GM12878 (cell line): ENCODE measurements at regions not wholly inside any gene's neighbourhood (a gene's known extent, or its start where the extent isn't known, plus 50 kb on each side); places are given as distances from the start of the nearest gene placed in this dataset.

ENCODE experiments used
- ATAC-seq: fragments of 200-7000 bp; cut with Tn5 transposase; 3 replicates; pipeline ENCODE4 v1.9.1; 2020; ENCODE audit warnings: mild to moderate bottlenecking, moderate library complexity
- BruUV-seq: library from RNA; stranded (reverse); fragments of 400-500 nt; replicated peaks from 2 replicates; lab custom pipeline; 2021; lab: Mats Ljungman, UMichigan
- CTCF ChIA-PET: fragments of 300-600 bp; sonication (Branson Sonifier 250); formaldehyde crosslinking; extraction: SDS; loops from one replicate; lab custom pipeline; 2021; ENCODE audit warnings: inconsistent platforms; lab: Yijun Ruan, JAX
- POLR2A ChIA-PET: fragments of 350-600 bp; formaldehyde crosslinking; extraction: SDS; loops from one replicate; lab custom pipeline; 2021; ENCODE audit warnings: inconsistent platforms; lab: Charles Lee
- RAD21 ChIA-PET: fragments of 300-600 bp; sonication (Branson Sonifier 250); formaldehyde crosslinking; loops from one replicate; lab custom pipeline; 2023; ENCODE audit warnings: antibody characterized with exemption; ENCODE audit not compliant: unreplicated experiment; lab: Charles Lee
- SMC1A ChIA-PET: fragments of 300-600 bp; sonication (Branson Sonifier 250); formaldehyde crosslinking; loops from one replicate; lab custom pipeline; 2023; ENCODE audit not compliant: unreplicated experiment, uncharacterized antibody; lab: Charles Lee
- DNase-seq: peaks from one replicate; pipeline ENCODE4 v3.0.0-alpha.2; 2011; ENCODE audit warnings: low read depth, low spot score
- FAIRE-seq: peaks from 3 replicates; lab custom pipeline; 2011; peaks lifted over from hg19 to GRCh38; lab: Jason Lieb, UNC
- H2AFZ ChIP-seq: 2 replicates; pipeline ENCODE4 v1.6.0; 2011; ENCODE audit warnings: low read depth, low read length, control low read depth; ENCODE audit not compliant: control insufficient read depth
- H3K27ac ChIP-seq: 2 replicates; pipeline ENCODE4 v1.5.1; 2011; ENCODE audit warnings: control low read depth; ENCODE audit not compliant: control insufficient read depth, insufficient read depth
- H3K27me3 ChIP-seq, 2 experiments: replicated peaks in 1 of 2; 2 replicates each; pipeline versions ENCODE4 v1.6.0 to v1.6.1; 2011; ENCODE audit warnings: low read length in 1 of 2; ENCODE audit not compliant: control insufficient read depth in 2 of 2, insufficient read depth in 2 of 2
- H3K36me3 ChIP-seq, 2 experiments: 2 replicates each; pipeline ENCODE4 v1.5.1; 2011; ENCODE audit warnings: low read length in 1 of 2; ENCODE audit not compliant: control insufficient read depth in 2 of 2, insufficient read depth in 2 of 2
- H3K4me1 ChIP-seq: 2 replicates; pipeline ENCODE4 v1.6.1; 2011; ENCODE audit warnings: mild to moderate bottlenecking, low read length, moderate library complexity, mixed read lengths; ENCODE audit not compliant: control insufficient read depth, insufficient read depth
- H3K4me2 ChIP-seq: 2 replicates; pipeline ENCODE4 v1.6.0; 2011; ENCODE audit warnings: control low read depth; ENCODE audit not compliant: control insufficient read depth, insufficient read depth
- H3K4me3 ChIP-seq: fragments of 200-600 bp; sonication (generic); 2 replicates; pipeline ENCODE4 v1.5.1; 2016
- H3K79me2 ChIP-seq: 2 replicates; pipeline ENCODE4 v1.6.0; 2011; ENCODE audit warnings: low read length; ENCODE audit not compliant: control insufficient read depth, insufficient read depth
- H3K9ac ChIP-seq: 2 replicates; pipeline ENCODE4 v1.8.0; 2011; ENCODE audit warnings: low read length, control low read depth, mixed read lengths; ENCODE audit not compliant: control insufficient read depth, insufficient read depth
- H3K9me3 ChIP-seq: replicated peaks from 3 replicates; pipeline ENCODE4 v1.5.1; 2011; ENCODE audit warnings: mild to moderate bottlenecking, low read length; ENCODE audit not compliant: control insufficient read depth, insufficient read depth
- H4K20me1 ChIP-seq: 2 replicates; pipeline ENCODE4 v1.6.0; 2011; ENCODE audit not compliant: control insufficient read depth, insufficient read depth
- BMI1 ChIP-seq: fragments of 450-650 bp; IDR thresholded peaks from 2 replicates; pipeline ENCODE4 v1.6.1; 2016; ENCODE audit warnings: mild to moderate bottlenecking, moderate library complexity, borderline replicate concordance
- HDAC6 ChIP-seq: fragments of 200-600 bp; sonication (generic); IDR thresholded peaks from one replicate; pipeline ENCODE4 v1.8.0; 2017; ENCODE audit warnings: antibody characterized with exemption; ENCODE audit not compliant: unreplicated experiment
- RB1 ChIP-seq: fragments of 450-650 bp; formaldehyde crosslinking; IDR thresholded peaks from 2 replicates; pipeline ENCODE4 v1.6.1; 2017; ENCODE audit warnings: mild to moderate bottlenecking, borderline replicate concordance
- RCOR1 ChIP-seq: conservative IDR thresholded peaks from 2 replicates; pipeline ENCODE4 v1.6.1; 2012; ENCODE audit warnings: low read depth, low read length, improper control_type of control experiment
- SIN3A ChIP-seq: IDR thresholded peaks from 2 replicates; pipeline ENCODE4 v1.6.1; 2012; ENCODE audit warnings: low read depth, low read length, improper control_type of control experiment
- TCF3 ChIP-seq: IDR thresholded peaks from 2 replicates; pipeline ENCODE4 v1.6.1; 2012; ENCODE audit warnings: low read depth, mild to moderate bottlenecking, low read length, borderline replicate concordance; ENCODE audit not compliant: insufficient read depth
- TCF7 ChIP-seq: IDR thresholded peaks from 2 replicates; pipeline ENCODE4 v1.6.1; 2014; ENCODE audit warnings: antibody characterized with exemption, borderline replicate concordance
- WRNIP1 ChIP-seq: IDR thresholded peaks from 2 replicates; pipeline ENCODE4 v1.6.1; 2011; ENCODE audit warnings: low read depth, low read length, improper control_type of control experiment, borderline replicate concordance
- ZBTB11 ChIP-seq: fragments of 450-650 bp; formaldehyde crosslinking; IDR thresholded peaks from 2 replicates; pipeline ENCODE4 v1.5.0; 2022; ENCODE audit warnings: mild to moderate bottlenecking, missing genetic modification characterization
- WGBS: methylation state at CpG from one replicate; pipeline ENCODE4 v1.1.6; 2016; ENCODE audit warnings: low lambda C conversion rate; ENCODE audit not compliant: insufficient replicate concordance, insufficient coverage; ENCODE audit errors: missing lambda C conversion rate; 5-methylcytosine and 5-hydroxymethylcytosine counted together
- in situ Hi-C: fragments of 300-500 bp; cut with MboI; formaldehyde crosslinking; loops from 9 replicates; pipeline ENCODE4 v1.14.3; 2018; ENCODE audit warnings: mixed read lengths
- intact Hi-C: fragments of 100-400 bp; cut with micrococcal nuclease; formaldehyde crosslinking; loops from one replicate; pipeline ENCODE4 v1.14.2; 2022; ENCODE audit not compliant: unreplicated experiment
- TF ChIP-seq, protein P1 (sequence below): IDR thresholded peaks from 2 replicates; pipeline ENCODE4 v1.6.1; 2012; ENCODE audit warnings: mild to moderate bottlenecking, low read depth, low read length
- TF ChIP-seq, protein P2 (sequence below): fragments of 450-650 bp; IDR thresholded peaks from 2 replicates; pipeline ENCODE4 v1.6.1; 2016; ENCODE audit warnings: mild to moderate bottlenecking

DNA sequence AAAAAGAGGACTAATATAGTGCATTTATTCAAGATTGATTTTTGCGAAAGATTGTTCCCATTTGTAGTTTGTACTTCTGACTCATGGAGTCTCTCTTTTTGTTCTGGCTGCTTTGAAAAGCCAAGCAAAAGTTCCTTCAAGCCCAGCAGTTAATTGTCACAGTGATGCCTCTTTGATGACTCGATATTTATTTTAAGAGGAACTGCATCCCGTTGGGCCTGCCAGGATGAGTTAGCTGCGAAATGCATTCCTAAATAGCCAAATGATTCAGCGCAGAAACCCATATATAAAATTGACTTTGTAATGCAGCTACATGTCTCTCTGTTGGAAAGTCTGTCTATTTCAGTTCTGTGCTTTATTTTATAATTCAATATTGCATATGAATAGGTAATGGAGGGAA, 295.1 kb downstream of the GBA3 start:
- CTCF ChIA-PET = interaction anchor here (0.9 to 1.0 kb wide), 2 partner anchors 142 to 149 kb away, joined by 3 read pairs; no protein-coding TSS in a partner anchor
- no peak overlapping the region for H3K4me2 ChIP-seq
- POLR2A ChIA-PET = no interaction called here
- no peak overlapping the region for H3K4me3 ChIP-seq
- no peaks in the 10 kb centered on the region for H3K79me2 ChIP-seq
- no peak overlapping the region for H3K9ac ChIP-seq
- RAD21 ChIA-PET = no interaction called here
- intact Hi-C loops (no loop called here), in situ Hi-C loops (no loop called here)
- no peaks in the 10 kb centered on the region for H3K27me3 ChIP-seq
- DNase-seq = no peak
- no peak overlapping the region for H3K27ac ChIP-seq
- H2AFZ ChIP-seq = no peak overlapping the region
- SMC1A ChIA-PET = no interaction called here
- BruUV-seq = no TSS peak
- H4K20me1 ChIP-seq = no peaks in the 10 kb centered on the region
- no peak for ATAC-seq
- no peak for FAIRE-seq
- no peaks in the 10 kb centered on the region for H3K9me3 ChIP-seq
- WGBS = 34% methylated on average over 5 of the region's 5 CpGs
- H3K4me1 ChIP-seq = no peaks in the 10 kb centered on the region
- H3K36me3 ChIP-seq = no peaks in the 10 kb centered on the region
- TF ChIP-seq WRNIP1 (no peak), RB1 (no peak), ZBTB11 (CRISPR knock-in tag) (no peak), TCF3 (no peak), BMI1 (no peak), SIN3A (no peak), RCOR1 (no peak), TCF7 (no peak), HDAC6 (no peak)
- TF ChIP-seq, protein P1, sequence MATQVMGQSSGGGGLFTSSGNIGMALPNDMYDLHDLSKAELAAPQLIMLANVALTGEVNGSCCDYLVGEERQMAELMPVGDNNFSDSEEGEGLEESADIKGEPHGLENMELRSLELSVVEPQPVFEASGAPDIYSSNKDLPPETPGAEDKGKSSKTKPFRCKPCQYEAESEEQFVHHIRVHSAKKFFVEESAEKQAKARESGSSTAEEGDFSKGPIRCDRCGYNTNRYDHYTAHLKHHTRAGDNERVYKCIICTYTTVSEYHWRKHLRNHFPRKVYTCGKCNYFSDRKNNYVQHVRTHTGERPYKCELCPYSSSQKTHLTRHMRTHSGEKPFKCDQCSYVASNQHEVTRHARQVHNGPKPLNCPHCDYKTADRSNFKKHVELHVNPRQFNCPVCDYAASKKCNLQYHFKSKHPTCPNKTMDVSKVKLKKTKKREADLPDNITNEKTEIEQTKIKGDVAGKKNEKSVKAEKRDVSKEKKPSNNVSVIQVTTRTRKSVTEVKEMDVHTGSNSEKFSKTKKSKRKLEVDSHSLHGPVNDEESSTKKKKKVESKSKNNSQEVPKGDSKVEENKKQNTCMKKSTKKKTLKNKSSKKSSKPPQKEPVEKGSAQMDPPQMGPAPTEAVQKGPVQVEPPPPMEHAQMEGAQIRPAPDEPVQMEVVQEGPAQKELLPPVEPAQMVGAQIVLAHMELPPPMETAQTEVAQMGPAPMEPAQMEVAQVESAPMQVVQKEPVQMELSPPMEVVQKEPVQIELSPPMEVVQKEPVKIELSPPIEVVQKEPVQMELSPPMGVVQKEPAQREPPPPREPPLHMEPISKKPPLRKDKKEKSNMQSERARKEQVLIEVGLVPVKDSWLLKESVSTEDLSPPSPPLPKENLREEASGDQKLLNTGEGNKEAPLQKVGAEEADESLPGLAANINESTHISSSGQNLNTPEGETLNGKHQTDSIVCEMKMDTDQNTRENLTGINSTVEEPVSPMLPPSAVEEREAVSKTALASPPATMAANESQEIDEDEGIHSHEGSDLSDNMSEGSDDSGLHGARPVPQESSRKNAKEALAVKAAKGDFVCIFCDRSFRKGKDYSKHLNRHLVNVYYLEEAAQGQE = no peak
- TF ChIP-seq, protein P2, sequence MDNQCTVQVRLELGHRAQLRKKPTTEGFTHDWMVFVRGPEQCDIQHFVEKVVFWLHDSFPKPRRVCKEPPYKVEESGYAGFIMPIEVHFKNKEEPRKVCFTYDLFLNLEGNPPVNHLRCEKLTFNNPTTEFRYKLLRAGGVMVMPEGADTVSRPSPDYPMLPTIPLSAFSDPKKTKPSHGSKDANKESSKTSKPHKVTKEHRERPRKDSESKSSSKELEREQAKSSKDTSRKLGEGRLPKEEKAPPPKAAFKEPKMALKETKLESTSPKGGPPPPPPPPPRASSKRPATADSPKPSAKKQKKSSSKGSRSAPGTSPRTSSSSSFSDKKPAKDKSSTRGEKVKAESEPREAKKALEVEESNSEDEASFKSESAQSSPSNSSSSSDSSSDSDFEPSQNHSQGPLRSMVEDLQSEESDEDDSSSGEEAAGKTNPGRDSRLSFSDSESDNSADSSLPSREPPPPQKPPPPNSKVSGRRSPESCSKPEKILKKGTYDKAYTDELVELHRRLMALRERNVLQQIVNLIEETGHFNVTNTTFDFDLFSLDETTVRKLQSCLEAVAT = no peak
- TF ChIP-seq, all 136 proteins: peak for 0
